IPS DF 6.9 (cell line): ENCODE measurements at regions not wholly inside any gene's neighbourhood (a gene's known extent, or its start where the extent isn't known, plus 50 kb on each side); places are given as distances from the start of the nearest gene placed in this dataset.

Experiments used
- DNase-seq: peaks from one replicate; pipeline ENCODE4 v3.0.0-alpha.2; 2013; ENCODE audit warnings: low read depth, low spot score
- H3K27ac ChIP-seq: one replicate; pipeline ENCODE4 v1.5.1; 2013; ENCODE audit warnings: low read length, control low read depth
- H3K27me3 ChIP-seq: 2 replicates; pipeline ENCODE4 v1.6.1; 2013; ENCODE audit warnings: mild to moderate bottlenecking, low read length; ENCODE audit not compliant: control insufficient read depth, insufficient read depth
- H3K36me3 ChIP-seq: 2 replicates; pipeline ENCODE4 v1.6.1; 2013; ENCODE audit warnings: low read length; ENCODE audit not compliant: control insufficient read depth, insufficient read depth
- H3K4me1 ChIP-seq: 2 replicates; pipeline ENCODE4 v1.6.1; 2013; ENCODE audit warnings: low read length; ENCODE audit not compliant: control insufficient read depth, insufficient read depth
- H3K4me3 ChIP-seq: 2 replicates; pipeline ENCODE4 v1.5.1; 2013; ENCODE audit warnings: mild to moderate bottlenecking, low read length
- H3K9me3 ChIP-seq: 2 replicates; pipeline ENCODE4 v1.6.1; 2013; ENCODE audit warnings: low read length, inconsistent platforms; ENCODE audit not compliant: control insufficient read depth, insufficient read depth
- WGBS: extraction: QIAGEN DNeasy Blood & Tissue Kit; methylation state at CpG from one replicate; pipeline ENCODE4 v1.1.7; 2013; ENCODE audit warnings: mixed read lengths, missing lambda C conversion rate; ENCODE audit not compliant: insufficient read length, insufficient coverage; 5-methylcytosine and 5-hydroxymethylcytosine counted together

DNA sequence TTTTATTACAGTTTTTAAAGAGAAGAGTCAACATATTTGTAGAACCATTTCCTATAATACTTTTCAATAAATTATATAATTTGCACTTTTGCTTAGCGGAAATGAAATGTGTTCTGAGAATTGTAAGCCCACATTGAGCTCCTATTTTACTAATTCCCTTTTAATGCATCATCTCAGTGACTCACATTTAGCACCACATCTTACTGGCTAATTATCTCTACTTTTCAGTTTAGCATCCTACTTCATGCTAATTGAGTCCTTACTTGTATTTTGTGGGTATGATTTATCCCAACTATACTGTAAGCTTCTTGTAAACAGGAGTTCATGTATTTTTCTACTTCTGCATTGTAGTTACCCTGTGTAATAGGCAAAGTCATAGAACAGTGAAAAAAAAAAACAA, 67.5 kb downstream of the TMX1 start:
- no peak overlapping the region for H3K4me3 ChIP-seq
- no peaks in the 10 kb centered on the region for H3K27me3 ChIP-seq
- no peak for DNase-seq
- no peaks in the 10 kb centered on the region for H3K36me3 ChIP-seq
- no peaks in the 10 kb centered on the region for H3K9me3 ChIP-seq
- H3K4me1 ChIP-seq = no peaks in the 10 kb centered on the region
- H3K27ac ChIP-seq = no peak overlapping the region
- no CpG with 5 or more reads among the region's 1 CpG for WGBS

DNA sequence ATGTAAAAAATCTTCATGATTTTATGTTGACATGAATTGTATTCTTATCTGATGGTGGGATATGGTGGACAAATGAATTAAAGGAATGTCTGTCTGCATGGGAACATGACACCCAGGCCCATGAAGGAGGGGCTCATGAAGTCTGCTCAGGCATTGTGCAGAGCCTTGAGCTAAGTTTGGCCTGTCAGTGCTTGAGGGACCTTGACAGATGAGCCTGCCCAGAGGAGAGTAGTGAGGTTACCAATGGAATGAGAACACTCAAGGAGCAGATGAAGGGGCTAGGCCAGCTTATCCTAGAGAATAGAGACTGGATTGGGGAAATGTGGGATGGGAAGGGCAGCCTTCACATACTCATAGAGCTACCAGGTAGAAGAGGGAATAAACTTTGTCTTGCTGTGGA, 68.8 kb downstream of the TMX1 start:
- H3K4me1 ChIP-seq = no peaks in the 10 kb centered on the region
- no peak overlapping the region for H3K27ac ChIP-seq
- no peaks in the 10 kb centered on the region for H3K9me3 ChIP-seq
- no peaks in the 10 kb centered on the region for H3K27me3 ChIP-seq
- DNase-seq = no peak
- no peak overlapping the region for H3K4me3 ChIP-seq
- H3K36me3 ChIP-seq = no peaks in the 10 kb centered on the region

DNA sequence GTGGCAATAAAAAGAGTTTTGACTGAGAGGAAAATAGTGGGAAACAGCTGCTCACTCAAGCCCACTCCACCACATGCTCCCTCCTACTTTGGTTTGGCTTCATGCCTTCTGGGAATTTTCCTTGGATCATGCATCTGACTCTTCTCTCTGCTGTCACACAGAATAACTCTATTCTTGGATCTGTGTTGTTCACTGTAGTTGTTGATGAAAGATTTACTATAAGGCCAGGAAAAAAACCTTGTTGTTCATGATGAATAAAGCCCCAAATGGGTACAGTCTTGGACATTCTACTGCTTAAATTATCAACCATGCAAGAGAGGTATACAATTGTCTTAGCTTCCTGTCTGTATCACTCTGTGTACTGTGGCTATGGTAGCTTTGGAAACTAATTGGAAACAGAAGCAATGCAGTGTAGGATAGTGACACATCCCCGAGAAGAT, 70.5 kb downstream of the TMX1 start:
- DNase-seq = no peak

GRCh38 chr14:51314321-51315015, 74.4 kb downstream of the TMX1 start:
- H3K9me3 ChIP-seq = no peaks in the 10 kb centered on the region
- no peaks in the 10 kb centered on the region for H3K27me3 ChIP-seq
- WGBS = no CpG with 5 or more reads among the region's 4 CpGs
- H3K4me3 ChIP-seq = no peak overlapping the region
- no peaks in the 10 kb centered on the region for H3K4me1 ChIP-seq
- no peaks in the 10 kb centered on the region for H3K36me3 ChIP-seq
- no peak overlapping the region for H3K27ac ChIP-seq
- DNase-seq = no peak

More for the DNA sequence above, 70.5 kb downstream of the TMX1 start:
- H3K4me1 ChIP-seq = no peaks in the 10 kb centered on the region
- no peaks in the 10 kb centered on the region for H3K36me3 ChIP-seq
- H3K27me3 ChIP-seq = no peaks in the 10 kb centered on the region
- H3K4me3 ChIP-seq = no peak overlapping the region
- H3K27ac ChIP-seq = no peak overlapping the region
- no CpG with 5 or more reads among the region's 1 CpG for WGBS
- no peaks in the 10 kb centered on the region for H3K9me3 ChIP-seq

DNA sequence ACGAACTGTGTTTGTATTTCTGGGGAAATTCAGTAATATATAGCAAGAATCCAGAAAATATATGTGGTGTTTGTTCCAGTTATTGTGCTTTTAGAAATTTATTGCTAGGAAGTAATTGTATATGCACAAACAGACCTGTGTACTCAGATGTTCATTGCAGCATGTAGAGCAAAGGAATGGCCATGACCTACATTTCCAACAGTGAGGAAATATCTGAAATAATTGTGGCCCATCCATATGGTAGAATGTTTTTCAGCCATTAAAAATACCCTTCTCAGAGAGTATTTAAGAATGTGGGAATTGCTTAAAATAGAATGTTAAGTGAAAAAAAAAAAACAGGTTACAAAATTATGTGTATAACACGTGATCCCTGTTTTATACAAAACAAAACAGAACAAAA, 77.3 kb downstream of the TMX1 start:
- no peak overlapping the region for H3K4me3 ChIP-seq
- no peak for DNase-seq
- H3K36me3 ChIP-seq = no peaks in the 10 kb centered on the region
- no peaks in the 10 kb centered on the region for H3K9me3 ChIP-seq
- no peaks in the 10 kb centered on the region for H3K4me1 ChIP-seq
- H3K27me3 ChIP-seq = no peaks in the 10 kb centered on the region
- H3K27ac ChIP-seq = no peak overlapping the region
- no CpG with 5 or more reads among the region's 2 CpGs for WGBS

- no peaks in the 10 kb centered on the region for H3K27me3 ChIP-seq
- no peaks in the 10 kb centered on the region for H3K4me1 ChIP-seq
- H3K27ac ChIP-seq = no peak overlapping the region
- 100% methylated on average over 1 of the region's 6 CpGs for WGBS
- no peak overlapping the region for H3K4me3 ChIP-seq
- H3K36me3 ChIP-seq = no peaks in the 10 kb centered on the region
- DNase-seq = no peak
- no peaks in the 10 kb centered on the region for H3K9me3 ChIP-seq
Observed at GRCh38 chr14:51318813-51319597, 79.0 kb downstream of the TMX1 start.

DNA sequence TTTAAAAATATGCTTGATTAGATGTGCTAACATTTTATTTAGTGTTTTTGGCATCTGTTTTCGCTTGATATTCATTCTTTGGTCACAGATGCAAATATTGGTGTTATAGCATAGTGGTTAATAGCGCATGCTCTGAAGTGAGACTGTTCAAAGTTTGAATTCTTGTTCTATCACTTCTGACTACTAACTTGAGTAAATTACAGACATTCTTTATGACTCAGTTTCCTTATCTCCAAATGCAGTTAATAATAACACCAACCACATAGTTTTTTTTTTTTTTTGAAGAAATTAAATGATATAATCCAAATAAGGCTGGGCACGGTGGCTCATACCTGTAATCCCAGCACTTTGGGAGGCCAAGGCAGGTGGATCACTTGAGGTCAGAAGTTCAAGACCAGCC, 81.0 kb downstream of the TMX1 start:
- Histone ChIP-seq H3K27ac (no peak overlapping the region), H3K4me1 (no peaks in the 10 kb centered on the region), H3K9me3 (no peaks in the 10 kb centered on the region), H3K36me3 (no peaks in the 10 kb centered on the region), H3K4me3 (no peak overlapping the region), H3K27me3 (no peaks in the 10 kb centered on the region)
- no CpG with 5 or more reads among the region's 3 CpGs for WGBS
- no peak for DNase-seq

DNA sequence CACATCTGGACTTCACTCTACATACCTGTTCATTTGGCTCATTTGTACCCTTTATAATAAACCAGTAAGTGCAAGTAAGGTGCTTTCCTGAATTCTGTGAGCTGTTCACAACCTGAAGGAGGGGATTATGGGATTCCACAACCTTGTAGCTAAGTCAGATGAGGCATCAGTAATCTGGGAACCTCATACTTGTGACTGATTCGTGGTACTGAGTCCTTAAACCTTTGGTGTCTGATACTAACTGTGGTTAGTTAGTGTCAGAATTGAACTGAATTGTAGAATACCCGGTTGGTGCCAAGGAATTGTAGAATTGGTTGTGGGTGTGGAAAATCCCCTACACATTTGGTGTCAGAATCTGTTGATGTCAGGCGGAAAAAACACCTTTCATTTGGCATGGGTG, 83.4 kb downstream of the TMX1 start:
- H3K36me3 ChIP-seq = no peaks in the 10 kb centered on the region
- no CpG with 5 or more reads among the region's 3 CpGs for WGBS
- H3K4me1 ChIP-seq = no peaks in the 10 kb centered on the region
- H3K27ac ChIP-seq = no peak overlapping the region
- no peaks in the 10 kb centered on the region for H3K27me3 ChIP-seq
- DNase-seq = no peak
- H3K4me3 ChIP-seq = no peak overlapping the region
- no peaks in the 10 kb centered on the region for H3K9me3 ChIP-seq

DNA sequence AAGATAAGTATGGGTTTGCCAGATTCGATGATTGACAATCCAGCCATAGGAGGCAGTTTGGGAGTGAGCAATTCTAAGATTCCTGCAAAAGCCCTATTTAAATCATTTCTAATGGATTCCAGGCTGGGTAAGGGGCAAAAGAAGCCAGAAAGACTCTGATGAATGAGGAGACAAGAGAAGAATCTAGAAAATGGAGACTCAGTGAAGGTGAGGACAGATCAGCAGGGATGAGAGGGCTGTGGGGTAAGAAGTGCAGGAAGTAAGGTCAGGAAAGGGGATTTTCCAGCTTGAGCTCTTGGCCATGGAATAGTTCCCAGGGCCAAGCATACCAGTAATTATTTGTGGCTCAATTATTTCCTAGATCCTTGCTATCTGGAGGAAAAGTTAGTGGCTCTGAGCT, 87.3 kb downstream of the TMX1 start:
- DNase-seq = no peak

DNA sequence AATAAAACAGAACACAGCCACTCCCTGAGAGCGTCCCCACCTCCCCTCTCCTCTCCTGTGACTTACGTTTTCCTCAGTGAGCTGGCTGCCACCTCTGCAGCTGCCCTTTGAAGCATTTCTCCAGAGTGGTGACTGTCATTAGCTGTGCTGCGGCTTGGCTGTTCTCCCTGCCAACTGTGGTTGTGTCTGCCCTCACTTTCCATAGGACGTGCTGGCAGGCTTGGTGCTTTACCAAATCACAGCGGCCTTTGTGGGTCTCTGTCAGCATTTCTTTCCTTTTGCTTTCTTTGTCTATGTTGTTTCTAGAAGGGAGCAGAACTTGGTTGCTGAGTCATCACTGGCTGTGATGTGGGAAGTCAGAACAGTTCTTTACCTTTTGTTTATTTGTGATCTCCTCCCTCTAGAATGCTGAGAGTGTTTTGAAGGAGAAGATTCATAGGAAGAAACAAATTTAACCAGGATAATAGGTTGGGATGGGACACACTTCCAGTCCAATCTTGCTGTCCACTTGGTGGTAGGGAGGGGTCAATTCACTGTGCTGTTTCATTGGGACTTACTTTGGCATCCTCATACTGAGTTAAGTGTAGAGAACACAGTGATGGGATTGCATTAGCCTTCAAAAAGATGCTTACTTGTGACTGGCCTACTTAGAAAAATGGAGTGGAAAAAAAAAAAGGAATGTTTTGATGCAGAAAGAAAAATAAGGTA, 88.2 kb downstream of the TMX1 start:
- WGBS = no CpG with 5 or more reads among the region's 5 CpGs
- H3K27me3 ChIP-seq = no peaks in the 10 kb centered on the region
- no peak overlapping the region for H3K27ac ChIP-seq
- H3K4me1 ChIP-seq = no peaks in the 10 kb centered on the region
- H3K9me3 ChIP-seq = no peaks in the 10 kb centered on the region
- DNase-seq = no peak
- no peak overlapping the region for H3K4me3 ChIP-seq
- H3K36me3 ChIP-seq = no peaks in the 10 kb centered on the region

More for the DNA sequence above, 87.3 kb downstream of the TMX1 start:
- no CpG with 5 or more reads among the region's 1 CpG for WGBS
- no peak overlapping the region for H3K4me3 ChIP-seq
- H3K4me1 ChIP-seq = no peaks in the 10 kb centered on the region
- H3K36me3 ChIP-seq = no peaks in the 10 kb centered on the region
- H3K27ac ChIP-seq = no peak overlapping the region
- H3K27me3 ChIP-seq = no peaks in the 10 kb centered on the region
- no peaks in the 10 kb centered on the region for H3K9me3 ChIP-seq
